GM12878 (cell line): ENCODE measurements at regions not wholly inside any gene's neighbourhood (a gene's known extent, or its start where the extent isn't known, plus 50 kb on each side); places are given as distances from the start of the nearest gene placed in this dataset.

Experiments
- ATAC-seq: fragments of 200-7000 bp; cut with Tn5 transposase; 3 replicates; pipeline ENCODE4 v1.9.1; 2020; ENCODE audit warnings: mild to moderate bottlenecking, moderate library complexity
- BruUV-seq: library from RNA; stranded (reverse); fragments of 400-500 nt; replicated peaks from 2 replicates; lab custom pipeline; 2021; lab: Mats Ljungman, UMichigan
- CTCF ChIA-PET: fragments of 300-600 bp; sonication (Branson Sonifier 250); formaldehyde crosslinking; extraction: SDS; loops from one replicate; lab custom pipeline; 2021; ENCODE audit warnings: inconsistent platforms; lab: Yijun Ruan, JAX
- POLR2A ChIA-PET: fragments of 350-600 bp; formaldehyde crosslinking; extraction: SDS; loops from one replicate; lab custom pipeline; 2021; ENCODE audit warnings: inconsistent platforms; lab: Charles Lee
- RAD21 ChIA-PET: fragments of 300-600 bp; sonication (Branson Sonifier 250); formaldehyde crosslinking; loops from one replicate; lab custom pipeline; 2023; ENCODE audit warnings: antibody characterized with exemption; ENCODE audit not compliant: unreplicated experiment; lab: Charles Lee
- SMC1A ChIA-PET: fragments of 300-600 bp; sonication (Branson Sonifier 250); formaldehyde crosslinking; loops from one replicate; lab custom pipeline; 2023; ENCODE audit not compliant: unreplicated experiment, uncharacterized antibody; lab: Charles Lee
- DNase-seq: peaks from one replicate; pipeline ENCODE4 v3.0.0-alpha.2; 2011; ENCODE audit warnings: low read depth, low spot score
- FAIRE-seq: peaks from 3 replicates; lab custom pipeline; 2011; peaks lifted over from hg19 to GRCh38; lab: Jason Lieb, UNC
- H2AFZ ChIP-seq: 2 replicates; pipeline ENCODE4 v1.6.0; 2011; ENCODE audit warnings: low read depth, low read length, control low read depth; ENCODE audit not compliant: control insufficient read depth
- H3K27ac ChIP-seq: 2 replicates; pipeline ENCODE4 v1.5.1; 2011; ENCODE audit warnings: control low read depth; ENCODE audit not compliant: control insufficient read depth, insufficient read depth
- H3K27me3 ChIP-seq, 2 experiments: replicated peaks in 1 of 2; 2 replicates each; pipeline versions ENCODE4 v1.6.0 to v1.6.1; 2011; ENCODE audit warnings: low read length in 1 of 2; ENCODE audit not compliant: control insufficient read depth in 2 of 2, insufficient read depth in 2 of 2
- H3K36me3 ChIP-seq, 2 experiments: 2 replicates each; pipeline ENCODE4 v1.5.1; 2011; ENCODE audit warnings: low read length in 1 of 2; ENCODE audit not compliant: control insufficient read depth in 2 of 2, insufficient read depth in 2 of 2
- H3K4me1 ChIP-seq: 2 replicates; pipeline ENCODE4 v1.6.1; 2011; ENCODE audit warnings: mild to moderate bottlenecking, low read length, moderate library complexity, mixed read lengths; ENCODE audit not compliant: control insufficient read depth, insufficient read depth
- H3K4me2 ChIP-seq: 2 replicates; pipeline ENCODE4 v1.6.0; 2011; ENCODE audit warnings: control low read depth; ENCODE audit not compliant: control insufficient read depth, insufficient read depth
- H3K4me3 ChIP-seq: fragments of 200-600 bp; sonication (generic); 2 replicates; pipeline ENCODE4 v1.5.1; 2016
- H3K79me2 ChIP-seq: 2 replicates; pipeline ENCODE4 v1.6.0; 2011; ENCODE audit warnings: low read length; ENCODE audit not compliant: control insufficient read depth, insufficient read depth
- H3K9ac ChIP-seq: 2 replicates; pipeline ENCODE4 v1.8.0; 2011; ENCODE audit warnings: low read length, control low read depth, mixed read lengths; ENCODE audit not compliant: control insufficient read depth, insufficient read depth
- H3K9me3 ChIP-seq: replicated peaks from 3 replicates; pipeline ENCODE4 v1.5.1; 2011; ENCODE audit warnings: mild to moderate bottlenecking, low read length; ENCODE audit not compliant: control insufficient read depth, insufficient read depth
- H4K20me1 ChIP-seq: 2 replicates; pipeline ENCODE4 v1.6.0; 2011; ENCODE audit not compliant: control insufficient read depth, insufficient read depth
- POU2F2 ChIP-seq: IDR thresholded peaks from 3 replicates; pipeline ENCODE4 v1.6.1; 2011; ENCODE audit warnings: low read depth, mild to moderate bottlenecking, low read length, borderline replicate concordance
- WGBS: methylation state at CpG from one replicate; pipeline ENCODE4 v1.1.6; 2016; ENCODE audit warnings: low lambda C conversion rate; ENCODE audit not compliant: insufficient replicate concordance, insufficient coverage; ENCODE audit errors: missing lambda C conversion rate; 5-methylcytosine and 5-hydroxymethylcytosine counted together
- in situ Hi-C: fragments of 300-500 bp; cut with MboI; formaldehyde crosslinking; loops from 9 replicates; pipeline ENCODE4 v1.14.3; 2018; ENCODE audit warnings: mixed read lengths
- intact Hi-C: fragments of 100-400 bp; cut with micrococcal nuclease; formaldehyde crosslinking; loops from one replicate; pipeline ENCODE4 v1.14.2; 2022; ENCODE audit not compliant: unreplicated experiment
- TF ChIP-seq, protein P1 (sequence below): IDR thresholded peaks from 2 replicates; pipeline ENCODE4 v1.6.1; 2012; ENCODE audit warnings: improper control_type of control experiment, low read depth, low read length; ENCODE audit not compliant: insufficient replicate concordance
- TF ChIP-seq, protein P2 (sequence below): fragments of 450-650 bp; IDR thresholded peaks from 2 replicates; pipeline ENCODE4 v1.6.1; 2017; ENCODE audit warnings: mild to moderate bottlenecking, moderate library complexity
- TF ChIP-seq, protein P3 (sequence below): fragments of 150-350 bp; IDR thresholded peaks from 2 replicates; pipeline ENCODE4 v1.6.1; 2016; ENCODE audit warnings: low read depth, low read length

DNA sequence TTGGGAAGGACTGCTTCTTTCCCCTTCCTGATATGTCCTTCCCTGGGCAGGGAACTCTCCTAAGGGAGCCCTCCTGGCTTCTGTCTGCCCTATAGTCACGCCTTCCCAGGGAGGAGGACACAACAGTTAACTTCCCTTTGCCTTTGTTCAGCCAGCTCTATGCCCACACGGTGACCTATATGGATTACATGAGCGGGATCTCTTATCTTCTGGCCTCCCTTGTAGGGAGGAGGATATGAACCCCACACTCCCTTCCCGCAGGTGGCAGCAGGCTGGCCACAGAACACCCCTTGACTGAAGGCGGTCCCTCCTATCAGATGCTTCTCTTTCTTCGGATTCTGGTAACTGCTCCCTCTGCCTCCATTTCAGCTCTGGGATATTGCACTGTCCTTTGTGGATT is 135.6 kb upstream of the MAX start:
- Histone ChIP-seq H3K9ac (no peak overlapping the region), H3K9me3 (no peaks in the 10 kb centered on the region; the same call in 2 of the 3 replicates), H3K4me2 (no peak overlapping the region), H3K4me1 (peaks cover 10% of the 10 kb centered on the region), H3K27ac (no peak overlapping the region), H3K27me3 (no peaks in the 10 kb centered on the region), H4K20me1 (no peaks in the 10 kb centered on the region), H3K4me3 (no peak overlapping the region), H3K36me3 (no peaks in the 10 kb centered on the region), H2AFZ (no peak overlapping the region), H3K79me2 (no peaks in the 10 kb centered on the region)
- ChIA-PET POLR2A (no interaction called here), SMC1A (interaction anchor here (1.1 kb wide), 1 partner anchor 128 kb away, joined by 3 read pairs; no protein-coding TSS in a partner anchor), RAD21 (interaction anchor here (0.9 kb wide), 1 partner anchor 9 kb away, joined by 4 read pairs; no protein-coding TSS in a partner anchor), CTCF (interaction anchor here (0.8 kb wide), 1 partner anchor 16 kb away, joined by 3 read pairs; no protein-coding TSS in a partner anchor)
- in situ Hi-C loops (no loop called here), intact Hi-C loops (no loop called here)
- no peak for ATAC-seq
- WGBS = over 99% methylated on average over 6 of the region's 6 CpGs
- no TSS peak for BruUV-seq
- DNase-seq = no peak
- FAIRE-seq = no peak
- no peak for TF ChIP-seq POU2F2
- TF ChIP-seq, protein P1, sequence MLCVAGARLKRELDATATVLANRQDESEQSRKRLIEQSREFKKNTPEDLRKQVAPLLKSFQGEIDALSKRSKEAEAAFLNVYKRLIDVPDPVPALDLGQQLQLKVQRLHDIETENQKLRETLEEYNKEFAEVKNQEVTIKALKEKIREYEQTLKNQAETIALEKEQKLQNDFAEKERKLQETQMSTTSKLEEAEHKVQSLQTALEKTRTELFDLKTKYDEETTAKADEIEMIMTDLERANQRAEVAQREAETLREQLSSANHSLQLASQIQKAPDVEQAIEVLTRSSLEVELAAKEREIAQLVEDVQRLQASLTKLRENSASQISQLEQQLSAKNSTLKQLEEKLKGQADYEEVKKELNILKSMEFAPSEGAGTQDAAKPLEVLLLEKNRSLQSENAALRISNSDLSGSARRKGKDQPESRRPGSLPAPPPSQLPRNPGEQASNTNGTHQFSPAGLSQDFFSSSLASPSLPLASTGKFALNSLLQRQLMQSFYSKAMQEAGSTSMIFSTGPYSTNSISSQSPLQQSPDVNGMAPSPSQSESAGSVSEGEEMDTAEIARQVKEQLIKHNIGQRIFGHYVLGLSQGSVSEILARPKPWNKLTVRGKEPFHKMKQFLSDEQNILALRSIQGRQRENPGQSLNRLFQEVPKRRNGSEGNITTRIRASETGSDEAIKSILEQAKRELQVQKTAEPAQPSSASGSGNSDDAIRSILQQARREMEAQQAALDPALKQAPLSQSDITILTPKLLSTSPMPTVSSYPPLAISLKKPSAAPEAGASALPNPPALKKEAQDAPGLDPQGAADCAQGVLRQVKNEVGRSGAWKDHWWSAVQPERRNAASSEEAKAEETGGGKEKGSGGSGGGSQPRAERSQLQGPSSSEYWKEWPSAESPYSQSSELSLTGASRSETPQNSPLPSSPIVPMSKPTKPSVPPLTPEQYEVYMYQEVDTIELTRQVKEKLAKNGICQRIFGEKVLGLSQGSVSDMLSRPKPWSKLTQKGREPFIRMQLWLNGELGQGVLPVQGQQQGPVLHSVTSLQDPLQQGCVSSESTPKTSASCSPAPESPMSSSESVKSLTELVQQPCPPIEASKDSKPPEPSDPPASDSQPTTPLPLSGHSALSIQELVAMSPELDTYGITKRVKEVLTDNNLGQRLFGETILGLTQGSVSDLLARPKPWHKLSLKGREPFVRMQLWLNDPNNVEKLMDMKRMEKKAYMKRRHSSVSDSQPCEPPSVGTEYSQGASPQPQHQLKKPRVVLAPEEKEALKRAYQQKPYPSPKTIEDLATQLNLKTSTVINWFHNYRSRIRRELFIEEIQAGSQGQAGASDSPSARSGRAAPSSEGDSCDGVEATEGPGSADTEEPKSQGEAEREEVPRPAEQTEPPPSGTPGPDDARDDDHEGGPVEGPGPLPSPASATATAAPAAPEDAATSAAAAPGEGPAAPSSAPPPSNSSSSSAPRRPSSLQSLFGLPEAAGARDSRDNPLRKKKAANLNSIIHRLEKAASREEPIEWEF = no peak
- TF ChIP-seq, protein P2, sequence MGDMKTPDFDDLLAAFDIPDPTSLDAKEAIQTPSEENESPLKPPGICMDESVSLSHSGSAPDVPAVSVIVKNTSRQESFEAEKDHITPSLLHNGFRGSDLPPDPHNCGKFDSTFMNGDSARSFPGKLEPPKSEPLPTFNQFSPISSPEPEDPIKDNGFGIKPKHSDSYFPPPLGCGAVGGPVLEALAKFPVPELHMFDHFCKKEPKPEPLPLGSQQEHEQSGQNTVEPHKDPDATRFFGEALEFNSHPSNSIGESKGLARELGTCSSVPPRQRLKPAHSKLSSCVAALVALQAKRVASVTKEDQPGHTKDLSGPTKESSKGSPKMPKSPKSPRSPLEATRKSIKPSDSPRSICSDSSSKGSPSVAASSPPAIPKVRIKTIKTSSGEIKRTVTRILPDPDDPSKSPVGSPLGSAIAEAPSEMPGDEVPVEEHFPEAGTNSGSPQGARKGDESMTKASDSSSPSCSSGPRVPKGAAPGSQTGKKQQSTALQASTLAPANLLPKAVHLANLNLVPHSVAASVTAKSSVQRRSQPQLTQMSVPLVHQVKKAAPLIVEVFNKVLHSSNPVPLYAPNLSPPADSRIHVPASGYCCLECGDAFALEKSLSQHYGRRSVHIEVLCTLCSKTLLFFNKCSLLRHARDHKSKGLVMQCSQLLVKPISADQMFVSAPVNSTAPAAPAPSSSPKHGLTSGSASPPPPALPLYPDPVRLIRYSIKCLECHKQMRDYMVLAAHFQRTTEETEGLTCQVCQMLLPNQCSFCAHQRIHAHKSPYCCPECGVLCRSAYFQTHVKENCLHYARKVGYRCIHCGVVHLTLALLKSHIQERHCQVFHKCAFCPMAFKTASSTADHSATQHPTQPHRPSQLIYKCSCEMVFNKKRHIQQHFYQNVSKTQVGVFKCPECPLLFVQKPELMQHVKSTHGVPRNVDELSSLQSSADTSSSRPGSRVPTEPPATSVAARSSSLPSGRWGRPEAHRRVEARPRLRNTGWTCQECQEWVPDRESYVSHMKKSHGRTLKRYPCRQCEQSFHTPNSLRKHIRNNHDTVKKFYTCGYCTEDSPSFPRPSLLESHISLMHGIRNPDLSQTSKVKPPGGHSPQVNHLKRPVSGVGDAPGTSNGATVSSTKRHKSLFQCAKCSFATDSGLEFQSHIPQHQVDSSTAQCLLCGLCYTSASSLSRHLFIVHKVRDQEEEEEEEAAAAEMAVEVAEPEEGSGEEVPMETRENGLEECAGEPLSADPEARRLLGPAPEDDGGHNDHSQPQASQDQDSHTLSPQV = no peak
- TF ChIP-seq, protein P3, sequence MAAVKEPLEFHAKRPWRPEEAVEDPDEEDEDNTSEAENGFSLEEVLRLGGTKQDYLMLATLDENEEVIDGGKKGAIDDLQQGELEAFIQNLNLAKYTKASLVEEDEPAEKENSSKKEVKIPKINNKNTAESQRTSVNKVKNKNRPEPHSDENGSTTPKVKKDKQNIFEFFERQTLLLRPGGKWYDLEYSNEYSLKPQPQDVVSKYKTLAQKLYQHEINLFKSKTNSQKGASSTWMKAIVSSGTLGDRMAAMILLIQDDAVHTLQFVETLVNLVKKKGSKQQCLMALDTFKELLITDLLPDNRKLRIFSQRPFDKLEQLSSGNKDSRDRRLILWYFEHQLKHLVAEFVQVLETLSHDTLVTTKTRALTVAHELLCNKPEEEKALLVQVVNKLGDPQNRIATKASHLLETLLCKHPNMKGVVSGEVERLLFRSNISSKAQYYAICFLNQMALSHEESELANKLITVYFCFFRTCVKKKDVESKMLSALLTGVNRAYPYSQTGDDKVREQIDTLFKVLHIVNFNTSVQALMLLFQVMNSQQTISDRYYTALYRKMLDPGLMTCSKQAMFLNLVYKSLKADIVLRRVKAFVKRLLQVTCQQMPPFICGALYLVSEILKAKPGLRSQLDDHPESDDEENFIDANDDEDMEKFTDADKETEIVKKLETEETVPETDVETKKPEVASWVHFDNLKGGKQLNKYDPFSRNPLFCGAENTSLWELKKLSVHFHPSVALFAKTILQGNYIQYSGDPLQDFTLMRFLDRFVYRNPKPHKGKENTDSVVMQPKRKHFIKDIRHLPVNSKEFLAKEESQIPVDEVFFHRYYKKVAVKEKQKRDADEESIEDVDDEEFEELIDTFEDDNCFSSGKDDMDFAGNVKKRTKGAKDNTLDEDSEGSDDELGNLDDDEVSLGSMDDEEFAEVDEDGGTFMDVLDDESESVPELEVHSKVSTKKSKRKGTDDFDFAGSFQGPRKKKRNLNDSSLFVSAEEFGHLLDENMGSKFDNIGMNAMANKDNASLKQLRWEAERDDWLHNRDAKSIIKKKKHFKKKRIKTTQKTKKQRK = no peak
